ENCODE measurements at regions not wholly inside any gene's neighbourhood (a gene's known extent, or its start where the extent isn't known, plus 50 kb on each side); places are given as distances from the start of the nearest gene placed in this dataset.
"Not testable (repeated sequence)": the region's sequence is repeated elsewhere in the genome, so short reads cannot be mapped to it uniquely, and the experiment has no call there.

GRCh38 chr5:145465474-145466263 lies 369.5 kb downstream of the PRELID2 start:
- no peak for DNase-seq (ENCODE audit: low read depth)
- no peak overlapping the region for H3K4me3 ChIP-seq (ENCODE audit: low read depth, low read length)
- TF ChIP-seq CTCF (IDR thresholded peaks at IDR 0.05; ENCODE audit: insufficient read depth, low read depth, low read length, missing control alignments) = no peak

GRCh38 chr5:145464171-145464570 lies 371.0 kb downstream of the PRELID2 start:
- H3K4me3 ChIP-seq (ENCODE audit: low read depth, low read length) = no peak overlapping the region
- TF ChIP-seq CTCF (IDR thresholded peaks at IDR 0.05; ENCODE audit: insufficient read depth, low read depth, low read length, missing control alignments) = no peak
- DNase-seq (ENCODE audit: low read depth) = no peak

GRCh38 chr5:145463634-145464033 lies 371.5 kb downstream of the PRELID2 start:
- no peak overlapping the region for H3K4me3 ChIP-seq (ENCODE audit: low read depth, low read length)
- no peak for DNase-seq (ENCODE audit: low read depth)
- TF ChIP-seq CTCF (IDR thresholded peaks at IDR 0.05; ENCODE audit: insufficient read depth, low read depth, low read length, missing control alignments) = no peak

- no peak overlapping the region for H3K4me3 ChIP-seq (ENCODE audit: low read depth, low read length)
- TF ChIP-seq CTCF (IDR thresholded peaks at IDR 0.05; ENCODE audit: insufficient read depth, low read depth, low read length, missing control alignments) = no peak
Measured at GRCh38 chr5:145462525-145462924, 372.6 kb downstream of the PRELID2 start.

GRCh38 chr5:145450286-145450885 lies 384.8 kb downstream of the PRELID2 start:
- no peak for TF ChIP-seq CTCF (IDR thresholded peaks at IDR 0.05; ENCODE audit: insufficient read depth, low read depth, low read length, missing control alignments)
- no peak overlapping the region for H3K4me3 ChIP-seq (ENCODE audit: low read depth, low read length)
- DNase-seq (ENCODE audit: low read depth) = no peak

More at GRCh38 chr5:145462525-145462924, 372.6 kb downstream of the PRELID2 start:
- DNase-seq (ENCODE audit: low read depth) = no peak

GRCh38 chr5:145449794-145450193 lies 385.3 kb downstream of the PRELID2 start:
- no peak for DNase-seq (ENCODE audit: low read depth)
- TF ChIP-seq CTCF (IDR thresholded peaks at IDR 0.05; ENCODE audit: insufficient read depth, low read depth, low read length, missing control alignments) = no peak
- no peak overlapping the region for H3K4me3 ChIP-seq (ENCODE audit: low read depth, low read length)

GRCh38 chr5:145446875-145447274 lies 388.3 kb downstream of the PRELID2 start:
- not testable (repeated sequence) for DNase-seq (ENCODE audit: low read depth); H3K4me3 ChIP-seq (ENCODE audit: low read depth, low read length)
